ENCODE measurements at regions not wholly inside any gene's neighbourhood (a gene's known extent, or its start where the extent isn't known, plus 50 kb on each side); places are given as distances from the start of the nearest gene placed in this dataset.

DNA sequence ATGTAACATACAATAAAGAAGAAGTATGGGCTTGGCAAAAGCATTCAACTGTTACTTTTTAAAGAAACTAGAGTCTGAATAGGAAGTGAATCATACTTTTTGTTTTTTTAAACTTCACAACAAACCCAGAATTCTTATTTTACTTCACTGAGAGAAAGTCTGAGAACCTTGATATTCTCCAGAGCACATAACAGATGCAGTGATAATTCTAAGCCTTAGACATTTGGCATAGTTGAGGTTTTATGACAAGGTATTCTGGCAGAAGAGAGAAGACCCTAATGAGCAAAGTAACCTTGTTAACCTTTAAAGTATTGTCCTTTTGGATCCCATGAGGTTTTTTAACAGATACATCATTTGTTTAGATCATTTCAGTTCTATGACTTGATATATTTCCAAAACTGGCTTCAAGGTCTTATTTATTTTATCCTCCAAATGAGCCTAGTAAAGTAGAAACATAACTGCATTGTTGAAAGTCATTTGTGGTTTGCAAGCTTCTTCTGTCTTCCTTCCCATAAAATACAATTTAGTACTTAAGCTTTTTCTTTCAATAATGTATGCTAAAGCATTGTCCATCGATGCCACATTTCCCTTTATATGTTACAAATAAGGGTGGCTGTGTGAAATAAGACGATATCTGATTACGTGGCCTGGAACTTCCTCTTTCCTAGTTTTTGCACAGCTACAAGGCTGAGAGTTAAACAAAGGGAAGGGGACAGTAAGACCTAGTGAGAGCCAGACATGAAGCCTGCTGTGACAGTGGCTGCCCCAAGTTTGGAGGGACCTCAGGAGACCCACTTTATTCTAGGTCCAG, 86.1 kb upstream of the ITPRID2 start:
- Mint-ChIP-seq H3K4me1 (peaks cover 21% of the 10 kb centered on the region), H3K36me3 (ENCODE audit: low read depth) (peaks cover 31% of the 10 kb centered on the region), H3K27me3 (ENCODE audit: low read depth, poor library complexity) (peaks cover 4% of the 10 kb centered on the region), H3K4me3 (no peak overlapping the region), H3K27ac (no peak overlapping the region), H3K9me3 (peaks cover 43% of the 10 kb centered on the region)
- TF ChIP-seq, protein P1, sequence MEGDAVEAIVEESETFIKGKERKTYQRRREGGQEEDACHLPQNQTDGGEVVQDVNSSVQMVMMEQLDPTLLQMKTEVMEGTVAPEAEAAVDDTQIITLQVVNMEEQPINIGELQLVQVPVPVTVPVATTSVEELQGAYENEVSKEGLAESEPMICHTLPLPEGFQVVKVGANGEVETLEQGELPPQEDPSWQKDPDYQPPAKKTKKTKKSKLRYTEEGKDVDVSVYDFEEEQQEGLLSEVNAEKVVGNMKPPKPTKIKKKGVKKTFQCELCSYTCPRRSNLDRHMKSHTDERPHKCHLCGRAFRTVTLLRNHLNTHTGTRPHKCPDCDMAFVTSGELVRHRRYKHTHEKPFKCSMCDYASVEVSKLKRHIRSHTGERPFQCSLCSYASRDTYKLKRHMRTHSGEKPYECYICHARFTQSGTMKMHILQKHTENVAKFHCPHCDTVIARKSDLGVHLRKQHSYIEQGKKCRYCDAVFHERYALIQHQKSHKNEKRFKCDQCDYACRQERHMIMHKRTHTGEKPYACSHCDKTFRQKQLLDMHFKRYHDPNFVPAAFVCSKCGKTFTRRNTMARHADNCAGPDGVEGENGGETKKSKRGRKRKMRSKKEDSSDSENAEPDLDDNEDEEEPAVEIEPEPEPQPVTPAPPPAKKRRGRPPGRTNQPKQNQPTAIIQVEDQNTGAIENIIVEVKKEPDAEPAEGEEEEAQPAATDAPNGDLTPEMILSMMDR (IDR thresholded peaks at IDR 0.05): no peak
- no peak for DNase-seq

GRCh38 chr2:181806039-181806392, 85.5 kb upstream of the ITPRID2 start:
- H3K27me3 Mint-ChIP-seq (ENCODE audit: low read depth, poor library complexity): peaks cover 4% of the 10 kb centered on the region
- DNase-seq: no peak
- H3K4me3 Mint-ChIP-seq: no peak overlapping the region
- no peak overlapping the region for H3K27ac Mint-ChIP-seq
- TF ChIP-seq, protein P1 (IDR thresholded peaks at IDR 0.05): no peak
- peaks cover 37% of the 10 kb centered on the region for H3K9me3 Mint-ChIP-seq
- peaks cover 27% of the 10 kb centered on the region for H3K4me1 Mint-ChIP-seq
- H3K36me3 Mint-ChIP-seq (ENCODE audit: low read depth): peaks cover 31% of the 10 kb centered on the region

GRCh38 chr2:181807526-181807925, 84.0 kb upstream of the ITPRID2 start:
- no peak overlapping the region for H3K27ac Mint-ChIP-seq
- peaks cover 18% of the 10 kb centered on the region for H3K36me3 Mint-ChIP-seq (ENCODE audit: low read depth)
- peaks cover 41% of the 10 kb centered on the region for H3K4me1 Mint-ChIP-seq
- TF ChIP-seq, protein P1 (IDR thresholded peaks at IDR 0.05): no peak
- H3K27me3 Mint-ChIP-seq (ENCODE audit: low read depth, poor library complexity): peaks cover 4% of the 10 kb centered on the region
- no peak for DNase-seq
- peaks cover 23% of the 10 kb centered on the region for H3K9me3 Mint-ChIP-seq
- no peak overlapping the region for H3K4me3 Mint-ChIP-seq

DNA sequence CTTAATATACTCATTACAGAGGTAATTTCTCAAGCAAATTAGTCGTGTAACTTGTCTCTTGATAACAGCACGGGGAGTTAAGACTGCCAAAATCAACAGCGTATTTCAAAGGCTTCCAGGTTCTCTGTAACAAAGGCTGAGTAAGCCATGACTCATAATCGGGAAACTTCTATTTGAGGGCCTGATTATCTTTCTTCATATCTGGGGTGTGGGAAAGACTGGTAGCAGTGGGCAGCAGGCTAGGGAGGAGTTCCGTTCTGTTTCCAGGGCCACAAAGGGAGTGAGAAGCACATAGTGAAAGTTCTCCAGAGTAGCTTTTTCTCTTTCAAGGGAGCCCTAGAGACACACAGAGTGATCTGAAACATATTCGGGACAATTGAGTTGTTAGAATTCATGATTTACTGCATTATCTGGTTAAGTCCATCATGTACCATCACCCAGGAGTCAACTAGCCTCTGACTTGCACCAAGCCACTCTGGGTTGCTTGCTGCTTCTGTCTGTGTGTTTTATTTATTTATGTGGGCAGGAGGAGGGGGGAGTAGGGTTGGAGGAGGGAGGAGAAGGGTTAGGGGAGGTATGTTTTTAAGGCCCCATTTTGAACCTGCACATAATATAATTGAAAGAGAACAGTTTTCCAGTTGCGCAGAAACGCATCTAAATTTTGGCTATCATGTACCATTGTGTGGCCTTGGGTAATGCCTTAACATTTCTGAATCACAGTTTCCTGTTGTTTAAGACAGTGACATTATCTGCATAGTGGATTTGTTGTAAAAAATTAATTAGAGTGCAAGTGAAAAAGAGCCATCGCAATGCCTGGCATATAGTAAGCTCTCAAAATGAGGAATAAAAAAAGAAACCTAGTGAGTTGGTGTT, 80.5 kb upstream of the ITPRID2 start:
- no peak for DNase-seq
- TF ChIP-seq, protein P1 (IDR thresholded peaks at IDR 0.05): no peak
- Mint-ChIP-seq H3K27me3 (ENCODE audit: low read depth, poor library complexity) (no peaks in the 10 kb centered on the region), H3K9me3 (no peaks in the 10 kb centered on the region), H3K36me3 (ENCODE audit: low read depth) (no peaks in the 10 kb centered on the region), H3K27ac (peak overlapping the region; percentile 90), H3K4me1 (peaks cover 33% of the 10 kb centered on the region), H3K4me3 (no peak overlapping the region)

DNA sequence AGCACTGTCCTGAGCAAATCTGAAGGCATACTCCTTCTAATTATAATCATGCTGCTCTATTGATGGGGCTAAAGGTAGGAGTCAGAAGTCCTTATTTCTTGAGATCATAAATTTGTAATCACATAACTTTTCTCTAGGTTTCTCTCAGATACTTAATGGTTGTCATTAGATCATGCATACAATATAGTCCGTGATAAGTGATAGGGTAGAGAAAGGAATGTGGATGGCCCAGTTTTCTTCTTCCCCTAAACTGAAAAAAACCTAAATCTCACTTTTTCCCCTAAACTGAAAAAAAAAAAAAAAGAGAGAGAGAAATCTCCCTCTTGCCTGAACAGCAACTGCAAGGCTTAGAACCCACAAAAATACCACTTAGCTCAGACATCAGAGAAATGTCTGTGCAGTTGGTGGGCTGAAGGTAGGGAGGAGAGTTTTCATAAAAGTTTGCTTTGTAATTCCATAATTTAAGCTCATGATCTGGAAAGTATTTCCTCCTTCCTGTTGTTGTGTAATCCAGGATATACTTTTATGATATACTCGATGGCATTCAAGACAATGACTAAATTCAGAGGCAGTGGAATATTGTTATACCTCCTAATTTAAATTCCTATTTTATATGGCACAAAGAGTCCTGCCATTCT, 79.3 kb upstream of the ITPRID2 start:
- H3K27ac Mint-ChIP-seq: no peak overlapping the region
- no peaks in the 10 kb centered on the region for H3K9me3 Mint-ChIP-seq
- no peak overlapping the region for H3K4me3 Mint-ChIP-seq
- no peaks in the 10 kb centered on the region for H3K27me3 Mint-ChIP-seq (ENCODE audit: low read depth, poor library complexity)
- no peak for DNase-seq
- H3K4me1 Mint-ChIP-seq: peaks cover 33% of the 10 kb centered on the region
- TF ChIP-seq, protein P1 (IDR thresholded peaks at IDR 0.05): no peak
- no peaks in the 10 kb centered on the region for H3K36me3 Mint-ChIP-seq (ENCODE audit: low read depth)
